ENCODE measurements at regions not wholly inside any gene's neighbourhood (a gene's known extent, or its start where the extent isn't known, plus 50 kb on each side); places are given as distances from the start of the nearest gene placed in this dataset.

DNA sequence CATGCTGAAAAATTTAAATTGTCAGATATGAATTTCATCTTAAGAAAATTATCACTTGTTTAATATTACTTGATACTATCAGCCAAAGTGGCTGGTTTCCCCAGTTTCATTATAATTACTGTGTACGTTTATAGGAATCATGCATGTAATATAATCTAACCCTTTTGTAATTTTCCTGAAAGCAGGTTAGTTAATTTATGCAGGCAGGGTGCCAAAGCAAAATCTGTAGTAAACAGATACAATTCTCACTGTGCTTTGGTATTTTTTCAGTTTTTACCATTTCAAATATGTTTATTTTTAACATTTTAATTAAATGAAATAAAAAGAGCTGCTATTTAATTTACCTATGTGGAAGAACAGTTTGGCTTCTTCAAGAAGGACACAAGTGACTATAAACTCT lies 1227.5 kb upstream of the MIR17HG start:
- no peak overlapping the region for H3K4me3 ChIP-seq (ENCODE audit: low read depth, low read length, poor library complexity, severe bottlenecking)
- peak; percentile 11 for DNase-seq (ENCODE audit: low spot score)
- H3K27me3 ChIP-seq (replicated peaks; ENCODE audit: insufficient read depth, low read depth, low read length, poor library complexity), result no peaks in the 10 kb centered on the region
- H3K9me3 ChIP-seq (ENCODE audit: low read depth, low read length, poor library complexity, severe bottlenecking), result no peaks in the 10 kb centered on the region
- BruUV-seq (replicated peaks), result no TSS peak
- ChIA-PET POLR2A (ENCODE audit: low non-redundant PET) (no interaction called here), CTCF (no interaction called here)
- no peak for TF ChIP-seq EZH2 (IDR thresholded peaks at IDR 0.05; ENCODE audit: borderline replicate concordance, low read depth, low read length, poor library complexity, severe bottlenecking)
- TF ChIP-seq, protein P1, sequence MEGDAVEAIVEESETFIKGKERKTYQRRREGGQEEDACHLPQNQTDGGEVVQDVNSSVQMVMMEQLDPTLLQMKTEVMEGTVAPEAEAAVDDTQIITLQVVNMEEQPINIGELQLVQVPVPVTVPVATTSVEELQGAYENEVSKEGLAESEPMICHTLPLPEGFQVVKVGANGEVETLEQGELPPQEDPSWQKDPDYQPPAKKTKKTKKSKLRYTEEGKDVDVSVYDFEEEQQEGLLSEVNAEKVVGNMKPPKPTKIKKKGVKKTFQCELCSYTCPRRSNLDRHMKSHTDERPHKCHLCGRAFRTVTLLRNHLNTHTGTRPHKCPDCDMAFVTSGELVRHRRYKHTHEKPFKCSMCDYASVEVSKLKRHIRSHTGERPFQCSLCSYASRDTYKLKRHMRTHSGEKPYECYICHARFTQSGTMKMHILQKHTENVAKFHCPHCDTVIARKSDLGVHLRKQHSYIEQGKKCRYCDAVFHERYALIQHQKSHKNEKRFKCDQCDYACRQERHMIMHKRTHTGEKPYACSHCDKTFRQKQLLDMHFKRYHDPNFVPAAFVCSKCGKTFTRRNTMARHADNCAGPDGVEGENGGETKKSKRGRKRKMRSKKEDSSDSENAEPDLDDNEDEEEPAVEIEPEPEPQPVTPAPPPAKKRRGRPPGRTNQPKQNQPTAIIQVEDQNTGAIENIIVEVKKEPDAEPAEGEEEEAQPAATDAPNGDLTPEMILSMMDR (conservative IDR thresholded peaks at IDR 0.05; ENCODE audit: low read depth, low read length), result no peak
- H3K27ac ChIP-seq (ENCODE audit: low read depth, low read length, poor library complexity, severe bottlenecking), result no peak overlapping the region
- H3K36me3 ChIP-seq (ENCODE audit: insufficient read depth, low read length, poor library complexity, severe bottlenecking), result no peaks in the 10 kb centered on the region
- no peaks in the 10 kb centered on the region for H3K4me1 ChIP-seq (ENCODE audit: insufficient read depth, low read length, poor library complexity, severe bottlenecking)
- intact Hi-C loops (cut with micrococcal nuclease; ENCODE audit: unreplicated experiment), result no loop called here

GRCh38 chr13:90121784-90122183 lies 1225.7 kb upstream of the MIR17HG start:
- ChIA-PET CTCF (no interaction called here), POLR2A (ENCODE audit: low non-redundant PET) (no interaction called here)
- no peak for DNase-seq (ENCODE audit: low spot score)
- no peak for TF ChIP-seq EZH2 (IDR thresholded peaks at IDR 0.05; ENCODE audit: borderline replicate concordance, low read depth, low read length, poor library complexity, severe bottlenecking)
- TF ChIP-seq, protein P1 (conservative IDR thresholded peaks at IDR 0.05; ENCODE audit: low read depth, low read length), result no peak
- H3K9me3 ChIP-seq (ENCODE audit: low read depth, low read length, poor library complexity, severe bottlenecking), result no peaks in the 10 kb centered on the region
- no peaks in the 10 kb centered on the region for H3K27me3 ChIP-seq (replicated peaks; ENCODE audit: insufficient read depth, low read depth, low read length, poor library complexity)
- H3K27ac ChIP-seq (ENCODE audit: low read depth, low read length, poor library complexity, severe bottlenecking), result no peak overlapping the region
- BruUV-seq (replicated peaks), result no TSS peak
- no peaks in the 10 kb centered on the region for H3K36me3 ChIP-seq (ENCODE audit: insufficient read depth, low read length, poor library complexity, severe bottlenecking)
- intact Hi-C loops (cut with micrococcal nuclease; ENCODE audit: unreplicated experiment), result no loop called here
- H3K4me3 ChIP-seq (ENCODE audit: low read depth, low read length, poor library complexity, severe bottlenecking), result no peak overlapping the region
- no peaks in the 10 kb centered on the region for H3K4me1 ChIP-seq (ENCODE audit: insufficient read depth, low read length, poor library complexity, severe bottlenecking)

DNA sequence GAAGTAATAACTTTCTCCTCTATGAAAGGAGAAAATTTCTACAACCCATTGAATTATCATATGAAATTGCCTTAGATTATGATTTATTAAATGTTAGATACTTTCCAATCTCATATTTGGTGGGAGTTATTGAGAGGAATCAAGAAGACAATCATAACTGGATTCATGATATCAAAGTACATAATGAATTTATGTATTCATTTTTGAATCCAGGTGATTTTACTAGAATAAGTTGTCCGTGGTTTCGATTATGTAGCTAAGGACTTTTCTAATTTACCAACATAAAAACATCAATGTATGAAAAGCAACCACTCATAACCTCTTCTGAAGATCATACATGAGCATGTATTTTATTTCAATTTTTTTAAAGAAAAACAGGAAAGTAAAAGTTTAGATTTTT lies 1225.0 kb upstream of the MIR17HG start:
- Histone ChIP-seq H3K9me3 (ENCODE audit: low read depth, low read length, poor library complexity, severe bottlenecking) (no peaks in the 10 kb centered on the region), H3K4me3 (ENCODE audit: low read depth, low read length, poor library complexity, severe bottlenecking) (no peak overlapping the region), H3K36me3 (ENCODE audit: insufficient read depth, low read length, poor library complexity, severe bottlenecking) (no peaks in the 10 kb centered on the region), H3K27me3 (replicated peaks; ENCODE audit: insufficient read depth, low read depth, low read length, poor library complexity) (no peaks in the 10 kb centered on the region), H3K27ac (ENCODE audit: low read depth, low read length, poor library complexity, severe bottlenecking) (no peak overlapping the region), H3K4me1 (ENCODE audit: insufficient read depth, low read length, poor library complexity, severe bottlenecking) (no peaks in the 10 kb centered on the region)
- TF ChIP-seq, protein P1 (conservative IDR thresholded peaks at IDR 0.05; ENCODE audit: low read depth, low read length), result no peak
- no peak for TF ChIP-seq EZH2 (IDR thresholded peaks at IDR 0.05; ENCODE audit: borderline replicate concordance, low read depth, low read length, poor library complexity, severe bottlenecking)
- POLR2A ChIA-PET (ENCODE audit: low non-redundant PET), result no interaction called here
- BruUV-seq (replicated peaks), result no TSS peak
- intact Hi-C loops (cut with micrococcal nuclease; ENCODE audit: unreplicated experiment), result no loop called here
- DNase-seq (ENCODE audit: low spot score), result no peak
- CTCF ChIA-PET, result no interaction called here

Data from A673 (cell line).